Upper lobe of left lung (tissue), 6 donors: ENCODE measurements at regions not wholly inside any gene's neighbourhood (a gene's known extent, or its start where the extent isn't known, plus 50 kb on each side); places are given as distances from the start of the nearest gene placed in this dataset.

Experiments used
- ATAC-seq, 2 donors: fragments of 200-7000 bp; cut with Tn5 transposase; one replicate each; pipeline ENCODE4 v1.9.1; 2022; ENCODE audit warnings: mild to moderate bottlenecking in 2 of 2, moderate library complexity in 2 of 2; ENCODE audit not compliant: low FRiP score in 2 of 2
- DNase-seq, 2 donors: peaks; one replicate each; pipeline ENCODE4 v3.0.0-alpha.2; 2019 to 2020
- H3K27ac ChIP-seq, 4 donors: fragments of 200-600 bp; sonication (generic); one replicate each; pipeline ENCODE4 v1.5.1; 2016 to 2019
- H3K27me3 ChIP-seq, 4 donors: fragments of 200-600 bp; sonication (generic); one replicate each; pipeline ENCODE4 v1.5.1; 2017 to 2019
- H3K36me3 ChIP-seq, 4 donors: fragments of 200-600 bp; sonication (generic); one replicate each; pipeline ENCODE4 v1.5.1; 2016 to 2019
- H3K4me1 ChIP-seq, 4 donors: fragments of 200-600 bp; sonication (generic); one replicate each; pipeline ENCODE4 v1.5.1; 2018 to 2019
- H3K4me3 ChIP-seq, 4 donors: fragments of 200-600 bp; sonication (generic); one replicate each; pipeline ENCODE4 v1.5.1; 2017 to 2019; ENCODE audit warnings: mild to moderate bottlenecking in 2 of 4, moderate library complexity in 1 of 4
- H3K9me3 ChIP-seq, 4 donors: fragments of 200-600 bp; sonication (generic); one replicate each; pipeline ENCODE4 v1.5.1; 2018 to 2019
- CTCF ChIP-seq, 6 experiments: fragments of 450-650 bp in 4 of 6; fragments of 200-600 bp in 2 of 6; sonication (generic) in 2 of 6; IDR thresholded peaks; one replicate each; pipeline ENCODE4 v1.5.1; 2016 to 2019; ENCODE audit warnings: antibody characterized with exemption in 6 of 6
- EP300 ChIP-seq, 4 donors: sonication (generic); formaldehyde crosslinking; IDR thresholded peaks; one replicate each; pipeline ENCODE4 v1.5.1; 2017; ENCODE audit warnings: antibody characterized with exemption in 4 of 4, control low read depth in 2 of 4
- POLR2A ChIP-seq, 4 donors: fragments of 450-650 bp; IDR thresholded peaks; one replicate each; pipeline ENCODE4 v1.5.1; 2016 to 2017; ENCODE audit warnings: antibody characterized with exemption in 4 of 4, mild to moderate bottlenecking in 2 of 4
- POLR2AphosphoS5 ChIP-seq, 2 donors: sonication (generic); formaldehyde crosslinking; IDR thresholded peaks; one replicate each; pipeline ENCODE4 v1.5.1; 2017; ENCODE audit warnings: antibody characterized with exemption in 2 of 2
- WGBS, 2 donors: methylation state at CpG; one replicate each; pipeline ENCODE4 v1.1.5; 2017 to 2018; 5-methylcytosine and 5-hydroxymethylcytosine counted together
- donor health status: DM: no; HTN: no; CAD: no; lungs with moderate emphysema.
- donor health status: DM: no; HTN: yes; CAD: no; lungs with severe emphysema.

GRCh38 chr17:34757106-34757505 is 177.7 kb downstream of the TMEM132E start:
- TF ChIP-seq POLR2A (IDR thresholded peaks at IDR 0.05) (no peak), EP300 (IDR thresholded peaks at IDR 0.05) (no peak), POLR2AphosphoS5 (IDR thresholded peaks at IDR 0.05) (no peak), CTCF (IDR thresholded peaks at IDR 0.05) (no peak)
- DNase-seq: no peak

GRCh38 chr17:34756637-34757021 is 177.2 kb downstream of the TMEM132E start:
- 57 to 62% methylated on average over 4 to 6 of the region's 6 CpGs for WGBS, 2 donors

More at GRCh38 chr17:34757106-34757505, 177.7 kb downstream of the TMEM132E start:
- H3K36me3 ChIP-seq: no peaks in the 10 kb centered on the region
- no peaks in the 10 kb centered on the region for H3K9me3 ChIP-seq
- H3K4me1 ChIP-seq: no peaks in the 10 kb centered on the region
- H3K27ac ChIP-seq: no peak overlapping the region
- ATAC-seq: no peak
- 82 to 88% methylated on average over 2 to 4 of the region's 4 CpGs for WGBS, 2 donors
- H3K27me3 ChIP-seq: no peaks in the 10 kb centered on the region
- no peak overlapping the region for H3K4me3 ChIP-seq

GRCh38 chr17:34755981-34756636 is 176.7 kb downstream of the TMEM132E start:
- WGBS, 2 donors: 51 to 60% methylated on average over 12 of the region's 12 CpGs
- TF ChIP-seq POLR2AphosphoS5 (IDR thresholded peaks at IDR 0.05) (no peak), EP300 (IDR thresholded peaks at IDR 0.05) (no peak), CTCF (IDR thresholded peaks at IDR 0.05) (no peak), POLR2A (IDR thresholded peaks at IDR 0.05) (no peak)
- ATAC-seq: no peak

More at GRCh38 chr17:34756637-34757021, 177.2 kb downstream of the TMEM132E start:
- no peak overlapping the region for H3K4me3 ChIP-seq
- no peaks in the 10 kb centered on the region for H3K9me3 ChIP-seq
- TF ChIP-seq POLR2AphosphoS5 (IDR thresholded peaks at IDR 0.05): no peak
- no peak for TF ChIP-seq CTCF (IDR thresholded peaks at IDR 0.05)
- no peak for TF ChIP-seq POLR2A (IDR thresholded peaks at IDR 0.05)
- no peak for TF ChIP-seq EP300 (IDR thresholded peaks at IDR 0.05)
- H3K27ac ChIP-seq: no peak overlapping the region
- DNase-seq: no peak
- no peaks in the 10 kb centered on the region for H3K27me3 ChIP-seq
- H3K36me3 ChIP-seq: no peaks in the 10 kb centered on the region
- no peak for ATAC-seq
- no peaks in the 10 kb centered on the region for H3K4me1 ChIP-seq

GRCh38 chr17:34755371-34755770 is 176.0 kb downstream of the TMEM132E start:
- Histone ChIP-seq H3K36me3 (no peaks in the 10 kb centered on the region), H3K9me3 (no peaks in the 10 kb centered on the region), H3K27ac (no peak overlapping the region), H3K27me3 (no peaks in the 10 kb centered on the region), H3K4me3 (no peak overlapping the region), H3K4me1 (no peaks in the 10 kb centered on the region)
- WGBS, 2 donors: 84 to 86% methylated on average over 7 of the region's 7 CpGs
- ATAC-seq (no peak), DNase-seq (no peak)
- TF ChIP-seq CTCF (IDR thresholded peaks at IDR 0.05): no peak
- no peak for TF ChIP-seq POLR2AphosphoS5 (IDR thresholded peaks at IDR 0.05)
- TF ChIP-seq POLR2A (IDR thresholded peaks at IDR 0.05): no peak
- no peak for TF ChIP-seq EP300 (IDR thresholded peaks at IDR 0.05)

More at GRCh38 chr17:34755981-34756636, 176.7 kb downstream of the TMEM132E start:
- H3K4me3 ChIP-seq: no peak overlapping the region
- DNase-seq: no peak
- no peaks in the 10 kb centered on the region for H3K36me3 ChIP-seq
- no peak overlapping the region for H3K27ac ChIP-seq
- no peaks in the 10 kb centered on the region for H3K4me1 ChIP-seq
- no peaks in the 10 kb centered on the region for H3K9me3 ChIP-seq
- H3K27me3 ChIP-seq: no peaks in the 10 kb centered on the region

GRCh38 chr17:34750004-34750403 is 170.6 kb downstream of the TMEM132E start:
- H3K27ac ChIP-seq: no peak overlapping the region
- H3K36me3 ChIP-seq: no peaks in the 10 kb centered on the region
- DNase-seq (no peak), ATAC-seq (no peak)
- no peaks in the 10 kb centered on the region for H3K4me1 ChIP-seq
- WGBS, 2 donors: 14 to 33% methylated on average over 1 of the region's 1 CpG
- H3K4me3 ChIP-seq: no peak overlapping the region
- no peak for TF ChIP-seq CTCF (IDR thresholded peaks at IDR 0.05)
- no peak for TF ChIP-seq POLR2AphosphoS5 (IDR thresholded peaks at IDR 0.05)
- TF ChIP-seq POLR2A (IDR thresholded peaks at IDR 0.05): no peak
- TF ChIP-seq EP300 (IDR thresholded peaks at IDR 0.05): no peak
- H3K9me3 ChIP-seq: no peaks in the 10 kb centered on the region
- no peaks in the 10 kb centered on the region for H3K27me3 ChIP-seq
